Panc1 (cell line): ENCODE measurements at regions not wholly inside any gene's neighbourhood (a gene's known extent, or its start where the extent isn't known, plus 50 kb on each side); places are given as distances from the start of the nearest gene placed in this dataset.

ENCODE experiments used
- ATAC-seq: fragments of 200-7000 bp; cut with Tn5 transposase; 2 replicates; pipeline ENCODE4 v1.9.1; 2020; ENCODE audit warnings: mild to moderate bottlenecking, moderate library complexity
- BruUV-seq: library from RNA; stranded (reverse); fragments of 400-500 nt; replicated peaks from 2 replicates; lab custom pipeline; 2021; lab: Mats Ljungman, UMichigan
- CTCF ChIA-PET: fragments of 300-600 bp; sonication (Branson Sonifier 250); formaldehyde crosslinking; loops from one replicate; lab custom pipeline; 2022; ENCODE audit warnings: antibody characterized with exemption; lab: Charles Lee
- POLR2A ChIA-PET: fragments of 300-600 bp; sonication (Branson Sonifier 250); formaldehyde crosslinking; loops from one replicate; lab custom pipeline; 2022; ENCODE audit warnings: antibody characterized with exemption; lab: Charles Lee
- DNase-seq: peaks from one replicate; pipeline ENCODE4 v3.0.0-alpha.2; 2010; ENCODE audit warnings: low read depth, low spot score
- H3K27ac ChIP-seq: 2 replicates; pipeline ENCODE4 v1.5.1; 2011; ENCODE audit warnings: mild to moderate bottlenecking, low read length, inconsistent platforms
- H3K27me3 ChIP-seq: fragments of 200-500 bp; sonication (Bioruptor generic); 2 replicates; pipeline ENCODE4 v1.6.0; 2014; ENCODE audit warnings: low read length, inconsistent platforms; ENCODE audit not compliant: control insufficient read depth, insufficient read depth
- H3K36me3 ChIP-seq: fragments of 200-500 bp; sonication (Bioruptor generic); 2 replicates; pipeline ENCODE4 v1.5.1; 2014; ENCODE audit warnings: inconsistent platforms, mild to moderate bottlenecking, low read length, moderate library complexity; ENCODE audit not compliant: control insufficient read depth, insufficient read depth
- H3K4me1 ChIP-seq: 2 replicates; pipeline ENCODE4 v1.5.1; 2011; ENCODE audit warnings: inconsistent platforms, mild to moderate bottlenecking, low read length, moderate library complexity; ENCODE audit not compliant: control insufficient read depth, insufficient read depth
- H3K4me3 ChIP-seq, 2 experiments: 2 replicates each; pipeline ENCODE4 v1.5.1; 2011 to 2012; ENCODE audit warnings: low read depth in 2 of 2, low read length in 2 of 2, mild to moderate bottlenecking in 2 of 2, inconsistent platforms in 1 of 2, moderate library complexity in 1 of 2
- H3K9me3 ChIP-seq: fragments of 200-500 bp; sonication (Bioruptor generic); 2 replicates; pipeline ENCODE4 v1.5.1; 2014; ENCODE audit warnings: low read depth, mild to moderate bottlenecking, inconsistent platforms, low read length, moderate library complexity; ENCODE audit not compliant: control insufficient read depth, insufficient read depth
- POLR2AphosphoS5 ChIP-seq: IDR thresholded peaks from 2 replicates; pipeline ENCODE4 v1.6.1; 2012; ENCODE audit warnings: mild to moderate bottlenecking, low read depth, low read length, moderate library complexity
- SIN3A ChIP-seq: IDR thresholded peaks from 2 replicates; pipeline ENCODE4 v1.6.1; 2012; ENCODE audit warnings: low read depth, mild to moderate bottlenecking, low read length, moderate library complexity, borderline replicate concordance; ENCODE audit not compliant: insufficient read depth
- TCF7L2 ChIP-seq: IDR thresholded peaks from 2 replicates; pipeline ENCODE4 v1.6.1; 2011; ENCODE audit warnings: mild to moderate bottlenecking, low read depth, low read length, inconsistent platforms
- in situ Hi-C: cut with HindIII; loops from 2 replicates; pipeline ENCODE4 v1.10.0; 2016; ENCODE audit warnings: low sequenced_read_pairs, low pct_unique_long_range_greater_than_20kb
- intact Hi-C: fragments of 100-400 bp; cut with micrococcal nuclease; formaldehyde crosslinking; loops from one replicate; pipeline ENCODE4 v1.10.0; 2022; ENCODE audit not compliant: unreplicated experiment
- TF ChIP-seq, protein P1 (sequence below): fragments of 450-650 bp; IDR thresholded peaks from 2 replicates; pipeline ENCODE4 v1.5.1; 2017; ENCODE audit warnings: mild to moderate bottlenecking
- TF ChIP-seq, protein P2 (sequence below), 2 experiments: IDR thresholded peaks; 2 replicates each; pipeline ENCODE4 v1.6.1; 2011 to 2012; ENCODE audit warnings: low read depth in 2 of 2, control low read depth in 1 of 2, low read length in 1 of 2, mild to moderate bottlenecking in 1 of 2, moderate library complexity in 1 of 2; ENCODE audit not compliant: insufficient read depth in 1 of 2

DNA sequence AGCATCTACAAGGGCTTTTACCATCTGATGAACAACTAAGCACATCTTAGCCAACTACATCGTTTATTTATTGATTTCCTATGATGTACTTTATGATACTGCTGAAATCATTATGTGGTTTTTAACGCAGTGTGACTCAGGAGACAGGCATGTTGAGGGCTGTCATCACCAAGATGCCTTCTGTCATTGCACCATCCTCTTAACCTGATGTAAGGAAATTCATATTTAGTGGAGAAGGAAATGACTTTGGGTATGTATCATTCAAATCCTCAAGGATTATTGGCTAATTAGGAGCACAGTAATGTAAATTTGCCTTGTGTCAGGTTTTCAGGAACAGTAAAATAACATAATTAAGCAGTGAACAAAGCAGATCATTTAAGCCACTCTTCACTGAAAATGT lies 138.5 kb upstream of the MGMT start:
- BruUV-seq = no TSS peak
- Histone ChIP-seq H3K27ac (no peak overlapping the region), H3K36me3 (no peaks in the 10 kb centered on the region), H3K27me3 (no peaks in the 10 kb centered on the region), H3K4me1 (no peaks in the 10 kb centered on the region), H3K9me3 (no peaks in the 10 kb centered on the region), H3K4me3 (no peak overlapping the region)
- POLR2A ChIA-PET = no interaction called here
- intact Hi-C loops = no loop called here
- TF ChIP-seq POLR2AphosphoS5 (no peak), SIN3A (no peak), TCF7L2 (no peak)
- TF ChIP-seq, protein P1, sequence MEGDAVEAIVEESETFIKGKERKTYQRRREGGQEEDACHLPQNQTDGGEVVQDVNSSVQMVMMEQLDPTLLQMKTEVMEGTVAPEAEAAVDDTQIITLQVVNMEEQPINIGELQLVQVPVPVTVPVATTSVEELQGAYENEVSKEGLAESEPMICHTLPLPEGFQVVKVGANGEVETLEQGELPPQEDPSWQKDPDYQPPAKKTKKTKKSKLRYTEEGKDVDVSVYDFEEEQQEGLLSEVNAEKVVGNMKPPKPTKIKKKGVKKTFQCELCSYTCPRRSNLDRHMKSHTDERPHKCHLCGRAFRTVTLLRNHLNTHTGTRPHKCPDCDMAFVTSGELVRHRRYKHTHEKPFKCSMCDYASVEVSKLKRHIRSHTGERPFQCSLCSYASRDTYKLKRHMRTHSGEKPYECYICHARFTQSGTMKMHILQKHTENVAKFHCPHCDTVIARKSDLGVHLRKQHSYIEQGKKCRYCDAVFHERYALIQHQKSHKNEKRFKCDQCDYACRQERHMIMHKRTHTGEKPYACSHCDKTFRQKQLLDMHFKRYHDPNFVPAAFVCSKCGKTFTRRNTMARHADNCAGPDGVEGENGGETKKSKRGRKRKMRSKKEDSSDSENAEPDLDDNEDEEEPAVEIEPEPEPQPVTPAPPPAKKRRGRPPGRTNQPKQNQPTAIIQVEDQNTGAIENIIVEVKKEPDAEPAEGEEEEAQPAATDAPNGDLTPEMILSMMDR = no peak
- TF ChIP-seq, protein P2, sequence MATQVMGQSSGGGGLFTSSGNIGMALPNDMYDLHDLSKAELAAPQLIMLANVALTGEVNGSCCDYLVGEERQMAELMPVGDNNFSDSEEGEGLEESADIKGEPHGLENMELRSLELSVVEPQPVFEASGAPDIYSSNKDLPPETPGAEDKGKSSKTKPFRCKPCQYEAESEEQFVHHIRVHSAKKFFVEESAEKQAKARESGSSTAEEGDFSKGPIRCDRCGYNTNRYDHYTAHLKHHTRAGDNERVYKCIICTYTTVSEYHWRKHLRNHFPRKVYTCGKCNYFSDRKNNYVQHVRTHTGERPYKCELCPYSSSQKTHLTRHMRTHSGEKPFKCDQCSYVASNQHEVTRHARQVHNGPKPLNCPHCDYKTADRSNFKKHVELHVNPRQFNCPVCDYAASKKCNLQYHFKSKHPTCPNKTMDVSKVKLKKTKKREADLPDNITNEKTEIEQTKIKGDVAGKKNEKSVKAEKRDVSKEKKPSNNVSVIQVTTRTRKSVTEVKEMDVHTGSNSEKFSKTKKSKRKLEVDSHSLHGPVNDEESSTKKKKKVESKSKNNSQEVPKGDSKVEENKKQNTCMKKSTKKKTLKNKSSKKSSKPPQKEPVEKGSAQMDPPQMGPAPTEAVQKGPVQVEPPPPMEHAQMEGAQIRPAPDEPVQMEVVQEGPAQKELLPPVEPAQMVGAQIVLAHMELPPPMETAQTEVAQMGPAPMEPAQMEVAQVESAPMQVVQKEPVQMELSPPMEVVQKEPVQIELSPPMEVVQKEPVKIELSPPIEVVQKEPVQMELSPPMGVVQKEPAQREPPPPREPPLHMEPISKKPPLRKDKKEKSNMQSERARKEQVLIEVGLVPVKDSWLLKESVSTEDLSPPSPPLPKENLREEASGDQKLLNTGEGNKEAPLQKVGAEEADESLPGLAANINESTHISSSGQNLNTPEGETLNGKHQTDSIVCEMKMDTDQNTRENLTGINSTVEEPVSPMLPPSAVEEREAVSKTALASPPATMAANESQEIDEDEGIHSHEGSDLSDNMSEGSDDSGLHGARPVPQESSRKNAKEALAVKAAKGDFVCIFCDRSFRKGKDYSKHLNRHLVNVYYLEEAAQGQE (IDR thresholded peaks at IDR 0.05; ENCODE audit: insufficient read depth in 1 of 2, low read depth in 2 of 2, low read length in 1 of 2) = no peak
- CTCF ChIA-PET = no interaction called here
- in situ Hi-C loops = no loop called here
- ATAC-seq (no peak), DNase-seq (no peak)

DNA sequence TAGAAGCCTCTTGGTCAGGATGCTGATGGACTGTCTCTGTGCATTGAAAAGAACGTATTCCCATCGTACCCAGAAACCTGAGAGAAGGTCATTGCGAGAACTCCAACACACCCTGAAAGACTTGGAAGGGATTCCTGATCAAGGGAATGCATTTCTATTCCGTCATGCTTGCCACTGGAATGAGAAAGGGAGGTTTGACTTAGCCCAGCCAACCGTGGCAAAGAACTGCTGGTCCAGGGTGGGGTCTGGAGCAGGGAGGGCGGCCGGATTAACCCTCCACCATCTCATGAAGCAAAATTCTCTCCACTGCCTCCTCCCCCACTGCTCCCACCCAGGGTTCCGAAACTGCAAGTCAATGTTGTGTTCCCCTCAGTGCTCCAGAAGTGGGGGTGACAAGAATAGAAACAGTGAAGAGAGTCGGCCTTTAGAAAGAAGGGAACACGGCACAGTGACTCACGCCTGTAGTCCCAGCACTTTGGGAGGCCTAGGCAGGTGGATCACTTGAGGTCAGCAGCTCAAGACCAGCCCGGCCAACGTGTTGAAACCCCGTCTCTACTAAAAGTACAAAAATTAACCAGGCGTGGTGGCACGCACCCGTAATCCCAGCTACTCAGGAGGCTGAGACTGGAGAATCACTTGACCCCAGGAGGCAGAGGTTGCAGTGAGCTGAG lies 137.5 kb upstream of the MGMT start:
- TF ChIP-seq TCF7L2 = no peak
- TF ChIP-seq, protein P1 = no peak
- TF ChIP-seq, protein P2 (IDR thresholded peaks at IDR 0.05; ENCODE audit: insufficient read depth in 1 of 2, low read depth in 2 of 2, low read length in 1 of 2) = no peak
- TF ChIP-seq SIN3A = no peak
- TF ChIP-seq POLR2AphosphoS5 = no peak
- no peak overlapping the region for H3K4me3 ChIP-seq
- H3K36me3 ChIP-seq = no peaks in the 10 kb centered on the region
- no peaks in the 10 kb centered on the region for H3K27me3 ChIP-seq
- ChIA-PET CTCF (no interaction called here), POLR2A (no interaction called here)
- no TSS peak for BruUV-seq
- H3K4me1 ChIP-seq = no peaks in the 10 kb centered on the region
- in situ Hi-C loops = no loop called here
- ATAC-seq (no peak), DNase-seq (no peak)
- intact Hi-C loops = no loop called here
- H3K27ac ChIP-seq = no peak overlapping the region
- no peaks in the 10 kb centered on the region for H3K9me3 ChIP-seq
